Stimulated activated naive CD8-positive, alpha-beta T cell treated with anti-CD3 and anti-CD28 coated beads, Interleukin-15, amount 100 ng/mL, for 72 hours (primary cell): ENCODE measurements at regions not wholly inside any gene's neighbourhood (a gene's known extent, or its start where the extent isn't known, plus 50 kb on each side); places are given as distances from the start of the nearest gene placed in this dataset.
A peak's percentile ranks its signal among the peaks of the same experiment; 100 is the strongest.

Source experiments
- ATAC-seq: fragments of 150-1000 bp; cut with Tn5 transposase; 2 replicates; pipeline ENCODE4 v1.10.0; 2021; ENCODE audit warnings: mild to moderate bottlenecking, moderate library complexity
- DNase-seq, 2 donors: peaks; one replicate each; pipeline ENCODE4 v3.0.0; 2021 to 2022
- H3K27ac Mint-ChIP-seq, 2 donors: one replicate each; pipeline ENCODE4 v1.8.0; 2022; ENCODE audit warnings: mild to moderate bottlenecking in 2 of 2, mixed read lengths in 2 of 2, moderate library complexity in 2 of 2
- H3K27me3 Mint-ChIP-seq: one replicate; pipeline ENCODE4 v1.8.0; 2022; ENCODE audit warnings: mixed read lengths
- H3K4me1 Mint-ChIP-seq: one replicate; pipeline ENCODE4 v1.8.0; 2022; ENCODE audit warnings: mild to moderate bottlenecking, mixed read lengths
- H3K4me3 Mint-ChIP-seq, 2 donors: one replicate each; pipeline ENCODE4 v1.8.0; 2022; ENCODE audit warnings: mild to moderate bottlenecking in 2 of 2, mixed read lengths in 2 of 2, moderate library complexity in 1 of 2
- H3K9me3 Mint-ChIP-seq, 2 donors: one replicate each; pipeline ENCODE4 v1.8.0; 2022; ENCODE audit warnings: mixed read lengths in 2 of 2

DNA sequence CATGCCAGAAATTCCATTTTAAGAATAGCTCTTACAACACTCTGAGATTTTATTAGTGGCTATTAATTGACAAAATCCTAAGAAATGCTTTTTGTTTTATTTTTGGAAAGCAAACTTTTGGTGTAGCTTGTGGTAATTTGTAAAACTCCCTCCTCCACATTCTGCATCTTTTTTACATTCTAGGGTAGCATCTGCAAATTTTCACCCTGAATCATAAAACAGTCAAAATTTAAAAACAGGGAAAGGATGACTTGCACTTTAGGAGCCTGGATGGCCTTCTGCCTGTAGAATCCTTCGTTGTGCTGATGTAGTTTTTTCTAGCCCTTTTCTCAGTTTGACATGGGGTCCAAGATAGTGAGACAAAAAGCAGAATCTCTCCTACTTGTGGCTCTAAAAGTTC is 316.1 kb downstream of the ADRA2A start:
- H3K27me3 Mint-ChIP-seq: peaks cover 8% of the 10 kb centered on the region
- ATAC-seq (no peak), DNase-seq (no peak)
- H3K4me1 Mint-ChIP-seq: no peaks in the 10 kb centered on the region
- H3K27ac Mint-ChIP-seq: no peak overlapping the region
- no peak overlapping the region for H3K4me3 Mint-ChIP-seq
- peaks cover 0 to 7% of the 10 kb centered on the region in 2 donors for H3K9me3 Mint-ChIP-seq

- Mint-ChIP-seq H3K4me3 (no peak overlapping the region), H3K27ac (no peak overlapping the region), H3K27me3 (peaks cover 25% of the 10 kb centered on the region)
These were observed 333.9 kb downstream of the ADRA2A start for GRCh38 chr10:111410740-111411139.

DNA sequence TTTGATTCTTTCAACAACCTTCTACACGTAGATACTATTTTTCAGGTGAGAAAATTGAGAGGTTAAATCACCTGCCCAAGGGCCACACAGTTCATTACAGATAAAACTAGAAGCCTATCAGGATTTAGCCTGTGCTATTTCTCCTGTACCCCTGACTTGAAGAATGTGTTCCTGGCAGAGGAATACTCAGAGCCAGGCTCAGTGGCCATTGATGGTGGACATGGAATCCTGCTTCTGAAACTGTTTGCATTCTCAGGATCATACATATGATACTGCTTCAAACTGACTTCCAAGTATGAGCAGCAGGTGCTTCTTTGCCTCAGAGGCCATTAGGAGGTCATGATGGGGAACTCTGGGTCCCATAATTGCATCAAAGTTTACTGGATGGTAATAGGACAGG is 348.6 kb downstream of the ADRA2A start:
- Mint-ChIP-seq H3K4me1 (no peaks in the 10 kb centered on the region), H3K27me3 (peaks cover 13% of the 10 kb centered on the region), H3K9me3 (no peaks in the 10 kb centered on the region), H3K27ac (no peak overlapping the region), H3K4me3 (no peak overlapping the region)
- DNase-seq: no peak
- no peak for ATAC-seq

More at GRCh38 chr10:111410740-111411139, 333.9 kb downstream of the ADRA2A start:
- Mint-ChIP-seq H3K9me3 (no peaks in the 10 kb centered on the region), H3K4me1 (no peaks in the 10 kb centered on the region)
- DNase-seq (no peak), ATAC-seq (no peak)

DNA sequence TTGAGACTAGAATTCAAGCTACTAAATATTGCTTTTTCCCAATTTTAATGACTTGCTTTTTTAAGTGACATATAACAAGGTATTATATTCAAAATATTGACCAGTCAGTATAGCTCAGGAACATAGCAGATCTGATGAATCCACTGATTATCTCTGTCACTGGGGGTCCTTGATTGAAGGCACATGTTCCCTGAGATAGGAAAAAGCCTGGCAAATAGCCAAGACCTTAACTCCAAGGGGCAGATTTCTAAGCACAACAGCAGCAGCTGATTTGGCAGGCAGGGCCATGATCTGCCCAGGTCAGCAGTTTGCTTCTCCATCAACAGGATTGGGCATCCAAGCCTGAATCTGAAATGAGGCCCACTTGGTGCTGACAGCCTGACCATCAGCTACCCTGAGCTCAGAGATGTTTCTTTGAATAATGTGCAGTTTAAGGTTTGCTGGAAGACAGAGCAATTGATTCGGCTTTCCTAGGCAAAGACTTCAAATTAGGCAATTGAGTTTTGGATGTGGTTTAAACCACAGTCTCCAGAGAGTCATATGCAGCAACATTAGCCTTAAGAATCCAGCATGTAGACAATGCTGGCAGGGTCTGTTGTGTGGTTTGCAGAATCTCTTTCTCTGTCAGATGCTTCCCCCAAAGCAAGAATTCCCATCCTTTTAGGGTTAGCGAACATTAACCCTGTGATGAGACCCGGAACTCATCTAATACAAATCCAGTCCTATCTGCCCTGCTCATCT is 352.6 kb downstream of the ADRA2A start:
- H3K27me3 Mint-ChIP-seq: peaks cover 4% of the 10 kb centered on the region
- H3K4me3 Mint-ChIP-seq: no peak overlapping the region
- peak; percentile 45 for ATAC-seq
- no peak overlapping the region for H3K27ac Mint-ChIP-seq
- H3K9me3 Mint-ChIP-seq: no peaks in the 10 kb centered on the region
- no peak for DNase-seq
- H3K4me1 Mint-ChIP-seq: no peaks in the 10 kb centered on the region

DNA sequence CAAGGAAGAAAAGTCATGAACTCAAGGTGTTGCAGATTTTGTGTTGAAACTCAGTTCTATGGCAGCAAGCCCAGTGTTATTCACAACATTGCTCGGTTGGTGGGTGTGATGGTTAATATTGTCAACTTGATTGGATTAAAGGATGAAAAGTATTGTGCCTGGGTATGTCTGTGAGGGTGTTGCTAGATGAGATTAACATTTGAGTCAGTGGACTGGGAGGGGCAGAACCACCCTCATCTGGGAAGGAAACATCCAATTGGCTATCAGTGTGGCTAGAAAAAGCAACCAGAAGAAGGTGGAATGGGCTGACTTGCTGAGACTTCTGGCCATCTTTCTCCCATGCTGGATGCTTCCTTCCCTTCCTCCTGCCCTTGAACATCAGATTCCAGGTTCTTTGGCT is 353.2 kb downstream of the ADRA2A start:
- ATAC-seq (peak; percentile 45), DNase-seq (no peak)
- Mint-ChIP-seq H3K4me3 (no peak overlapping the region), H3K9me3 (no peaks in the 10 kb centered on the region), H3K27ac (no peak overlapping the region), H3K4me1 (no peaks in the 10 kb centered on the region), H3K27me3 (peaks cover 6% of the 10 kb centered on the region)

DNA sequence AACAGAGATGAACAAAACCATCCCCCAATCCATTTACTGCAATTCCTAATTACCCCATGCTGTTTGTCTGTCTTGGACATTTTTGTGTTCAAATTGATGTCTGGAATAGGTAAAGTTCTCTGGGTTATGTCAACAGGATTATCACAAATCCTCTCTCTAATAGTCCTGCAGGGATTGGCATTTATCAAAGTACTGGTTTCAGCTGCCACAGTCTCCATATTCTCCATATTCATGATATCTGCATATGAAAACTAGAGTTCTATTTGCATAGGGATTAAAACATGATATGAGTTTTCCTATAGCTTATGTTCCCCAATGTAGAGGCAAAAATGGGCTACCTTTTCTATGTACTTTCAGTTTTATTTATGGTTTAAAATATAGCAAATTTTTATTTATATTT is 355.8 kb downstream of the ADRA2A start:
- Mint-ChIP-seq H3K4me1 (no peaks in the 10 kb centered on the region), H3K27me3 (peaks cover 6% of the 10 kb centered on the region), H3K4me3 (no peak overlapping the region), H3K27ac (no peak overlapping the region), H3K9me3 (no peaks in the 10 kb centered on the region)
- DNase-seq (no peak), ATAC-seq (no peak)

- no peak overlapping the region for H3K4me3 Mint-ChIP-seq
- peaks cover 8% of the 10 kb centered on the region for H3K27me3 Mint-ChIP-seq
These were observed 359.0 kb downstream of the ADRA2A start for GRCh38 chr10:111435871-111436270.

DNA sequence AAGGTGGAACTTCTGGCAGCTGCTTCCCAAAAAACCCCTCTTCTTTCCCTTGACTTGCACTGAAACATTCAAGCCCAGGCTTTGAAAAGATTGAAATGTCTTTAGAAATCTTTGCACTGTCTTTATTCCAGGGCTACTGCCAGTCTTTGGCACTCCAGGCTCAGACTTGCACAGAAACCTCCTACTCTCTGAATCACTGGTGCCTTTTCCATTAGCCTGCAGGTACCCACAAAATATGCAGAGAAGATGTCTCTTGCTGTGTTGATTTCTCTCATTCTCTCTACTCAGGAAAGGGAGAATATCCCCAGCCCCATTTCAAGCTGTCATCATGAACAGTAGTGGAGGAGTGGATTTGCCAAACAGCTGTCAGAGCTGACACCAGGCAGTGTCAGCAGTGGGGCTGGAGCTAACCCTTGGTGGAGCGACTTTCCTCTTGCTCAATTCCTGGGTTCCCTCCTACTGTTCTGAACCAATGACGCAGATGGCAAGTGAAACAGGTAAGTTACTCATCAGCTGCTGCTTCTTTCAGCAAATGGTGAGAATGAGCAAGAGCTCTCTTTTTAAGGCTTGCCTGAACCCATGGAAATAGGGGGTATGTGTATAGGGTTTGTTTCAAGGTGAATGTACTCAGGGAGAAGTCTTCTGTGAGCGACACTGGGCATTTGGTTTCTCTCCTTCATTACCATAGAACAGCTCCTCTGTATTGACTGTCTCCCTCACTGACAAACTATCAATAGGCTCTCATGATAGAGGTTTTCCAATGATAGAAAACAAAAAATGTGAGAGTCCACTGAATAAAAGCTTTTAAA is 362.4 kb downstream of the ADRA2A start:
- H3K27me3 Mint-ChIP-seq: peaks cover 24% of the 10 kb centered on the region
- DNase-seq (no peak), ATAC-seq (no peak)
- H3K4me1 Mint-ChIP-seq: no peaks in the 10 kb centered on the region
- H3K27ac Mint-ChIP-seq: no peak overlapping the region
- H3K9me3 Mint-ChIP-seq: peaks cover 5 to 15% of the 10 kb centered on the region in 2 donors
- no peak overlapping the region for H3K4me3 Mint-ChIP-seq

More at GRCh38 chr10:111435871-111436270, 359.0 kb downstream of the ADRA2A start:
- Mint-ChIP-seq H3K27ac (no peak overlapping the region), H3K4me1 (no peaks in the 10 kb centered on the region), H3K9me3 (peaks cover 0 to 5% of the 10 kb centered on the region in 2 donors)
- DNase-seq: no peak
- no peak for ATAC-seq

DNA sequence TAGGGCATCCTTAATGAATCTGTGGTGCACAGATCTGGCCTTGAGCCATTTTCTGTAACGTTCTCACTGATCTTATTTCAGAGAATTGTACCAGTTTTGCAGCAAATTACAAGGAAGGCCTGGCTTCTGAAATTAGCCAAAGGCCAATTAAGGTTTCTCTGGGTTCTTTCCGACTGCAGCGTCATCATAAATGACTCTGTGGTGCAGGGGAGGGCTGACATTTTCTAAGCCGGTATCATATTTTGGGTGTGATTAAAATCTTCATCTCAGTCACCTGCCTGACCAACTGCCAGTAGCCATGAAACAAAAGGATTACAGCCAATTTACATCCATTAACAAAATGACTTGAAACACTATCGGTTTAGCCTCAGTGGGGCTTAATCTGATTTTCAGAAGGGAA is 363.7 kb downstream of the ADRA2A start:
- no peak overlapping the region for H3K27ac Mint-ChIP-seq
- ATAC-seq: no peak
- peaks cover 5 to 15% of the 10 kb centered on the region in 2 donors for H3K9me3 Mint-ChIP-seq
- no peak for DNase-seq
- H3K4me3 Mint-ChIP-seq: no peak overlapping the region
- H3K27me3 Mint-ChIP-seq: peaks cover 19% of the 10 kb centered on the region
- H3K4me1 Mint-ChIP-seq: no peaks in the 10 kb centered on the region

DNA sequence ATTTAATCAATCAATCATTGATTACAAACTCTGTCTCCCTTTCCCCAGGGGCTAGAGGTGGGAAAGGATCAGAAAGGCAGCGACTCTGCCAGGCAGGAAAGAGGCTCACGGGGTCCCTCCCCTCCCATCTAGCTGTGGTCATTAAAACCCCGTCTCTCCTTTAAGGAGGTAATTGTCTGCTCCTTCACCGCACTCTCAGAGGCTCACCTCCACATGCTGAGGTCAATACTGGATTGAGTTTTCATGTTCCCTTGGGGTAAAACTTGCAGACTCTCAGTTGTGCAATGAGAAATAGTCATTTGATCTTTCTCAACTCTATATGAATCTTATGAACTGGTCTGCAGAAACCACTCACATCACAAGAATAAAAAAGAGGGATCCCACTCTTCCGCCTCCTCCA is 368.8 kb downstream of the ADRA2A start:
- no peak overlapping the region for H3K27ac Mint-ChIP-seq
- H3K4me3 Mint-ChIP-seq: no peak overlapping the region
- peaks cover 22% of the 10 kb centered on the region for H3K27me3 Mint-ChIP-seq
- H3K4me1 Mint-ChIP-seq: no peaks in the 10 kb centered on the region
- DNase-seq: no peak
- H3K9me3 Mint-ChIP-seq: peaks cover 13 to 15% of the 10 kb centered on the region in 2 donors
- ATAC-seq: no peak

GRCh38 chr10:111446966-111447365 is 370.1 kb downstream of the ADRA2A start:
- DNase-seq: no peak
- Mint-ChIP-seq H3K9me3 (peaks cover 8 to 13% of the 10 kb centered on the region in 2 donors), H3K27me3 (peaks cover 17% of the 10 kb centered on the region), H3K4me3 (no peak overlapping the region), H3K27ac (no peak overlapping the region), H3K4me1 (no peaks in the 10 kb centered on the region)
- no peak for ATAC-seq

DNA sequence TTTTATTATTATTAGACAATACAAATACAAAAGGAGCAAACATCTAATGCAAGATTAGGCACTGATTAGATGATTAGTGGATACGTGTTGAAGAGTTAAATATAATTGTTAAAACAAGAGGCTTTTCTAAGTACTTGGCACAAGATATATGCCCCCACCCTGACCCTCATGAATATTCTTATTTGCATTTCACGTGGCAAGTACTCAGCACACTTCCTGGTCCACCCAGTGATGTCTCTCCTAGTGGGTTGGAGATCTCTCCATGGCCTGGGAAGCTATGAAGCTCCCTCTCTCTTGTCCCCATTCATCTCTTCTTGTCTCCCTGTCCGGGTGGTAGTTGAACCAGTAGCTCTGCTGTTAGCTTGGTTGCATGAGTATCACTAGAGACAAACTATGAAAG is 375.3 kb downstream of the ADRA2A start:
- H3K4me1 Mint-ChIP-seq: no peaks in the 10 kb centered on the region
- DNase-seq (no peak), ATAC-seq (no peak)
- H3K4me3 Mint-ChIP-seq: no peak overlapping the region
- peaks cover 7% of the 10 kb centered on the region for H3K27me3 Mint-ChIP-seq
- peaks cover 0 to 10% of the 10 kb centered on the region in 2 donors for H3K9me3 Mint-ChIP-seq
- no peak overlapping the region for H3K27ac Mint-ChIP-seq

GRCh38 chr10:111455776-111456426 is 379.1 kb downstream of the ADRA2A start:
- no peak overlapping the region for H3K4me3 Mint-ChIP-seq
- ATAC-seq (no peak), DNase-seq (no peak)
- no peak overlapping the region for H3K27ac Mint-ChIP-seq
- H3K4me1 Mint-ChIP-seq: no peaks in the 10 kb centered on the region
- H3K27me3 Mint-ChIP-seq: peaks cover 13% of the 10 kb centered on the region
- H3K9me3 Mint-ChIP-seq: peaks cover 0 to 5% of the 10 kb centered on the region in 2 donors

DNA sequence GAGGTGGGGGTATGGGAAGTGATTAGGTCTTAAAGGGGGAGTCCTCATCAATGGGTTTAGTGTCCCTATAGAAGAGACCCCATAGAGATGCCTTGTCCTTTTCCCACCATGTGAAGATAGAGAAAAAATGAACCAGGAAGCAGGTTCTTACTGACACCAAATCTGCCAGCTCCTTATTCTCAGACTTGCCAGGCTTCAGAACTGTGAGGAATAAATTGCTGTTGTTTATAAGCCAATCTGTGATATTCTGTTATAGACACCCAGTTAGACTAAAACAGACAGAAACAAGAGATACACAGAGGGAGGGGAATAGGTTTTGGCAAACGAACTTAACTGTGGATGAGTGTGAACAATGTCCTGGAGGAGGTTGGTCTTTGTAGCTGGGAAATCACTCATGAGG is 381.4 kb downstream of the ADRA2A start:
- Mint-ChIP-seq H3K4me3 (no peak overlapping the region), H3K27me3 (peaks cover 11% of the 10 kb centered on the region), H3K9me3 (peaks cover 0 to 14% of the 10 kb centered on the region in 2 donors), H3K4me1 (no peaks in the 10 kb centered on the region), H3K27ac (no peak overlapping the region)
- no peak for DNase-seq
- no peak for ATAC-seq

DNA sequence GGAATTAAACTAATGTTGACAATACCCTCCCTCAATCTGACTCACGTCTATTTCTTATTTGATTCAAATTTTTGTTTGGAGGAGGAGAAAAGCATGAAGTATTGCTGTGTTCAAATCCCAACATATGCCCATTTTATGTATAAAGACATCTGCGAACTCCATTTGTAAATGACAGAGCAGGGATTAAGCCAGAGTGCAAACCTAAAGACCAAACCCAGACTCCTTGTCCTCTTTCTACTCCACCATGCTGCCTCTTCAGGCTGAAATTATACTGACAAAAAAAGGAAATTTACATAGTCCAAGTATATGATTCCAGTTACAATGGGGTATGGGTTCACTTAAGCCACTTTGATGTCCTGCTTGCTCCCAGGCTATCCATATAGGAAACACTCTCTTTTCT is 383.1 kb downstream of the ADRA2A start:
- no peak for DNase-seq
- no peak for ATAC-seq
- no peak overlapping the region for H3K4me3 Mint-ChIP-seq
- peaks cover 0 to 14% of the 10 kb centered on the region in 2 donors for H3K9me3 Mint-ChIP-seq
- H3K4me1 Mint-ChIP-seq: no peaks in the 10 kb centered on the region
- H3K27ac Mint-ChIP-seq: no peak overlapping the region
- peaks cover 11% of the 10 kb centered on the region for H3K27me3 Mint-ChIP-seq

- no peaks in the 10 kb centered on the region for H3K9me3 Mint-ChIP-seq
- H3K4me1 Mint-ChIP-seq: no peaks in the 10 kb centered on the region
- no peak for ATAC-seq
These were observed 395.6 kb downstream of the ADRA2A start for GRCh38 chr10:111472445-111472844.

More at GRCh38 chr10:111472445-111472844, 395.6 kb downstream of the ADRA2A start:
- Mint-ChIP-seq H3K27ac (no peak overlapping the region), H3K4me3 (no peak overlapping the region), H3K27me3 (no peaks in the 10 kb centered on the region)
- DNase-seq: no peak
